GM12891 (cell line): ENCODE measurements at regions not wholly inside any gene's neighbourhood (a gene's known extent, or its start where the extent isn't known, plus 50 kb on each side); places are given as distances from the start of the nearest gene placed in this dataset.

ENCODE experiments used
- DNase-seq: peaks from one replicate; pipeline ENCODE4 v3.0.0; 2011; ENCODE audit warnings: low spot score; ENCODE audit not compliant: insufficient read length
- FAIRE-seq: peaks from 2 replicates; lab custom pipeline; 2011; peaks lifted over from hg19 to GRCh38; lab: Jason Lieb, UNC
- PAX5 ChIP-seq: IDR thresholded peaks from 2 replicates; pipeline ENCODE4 v1.6.1; 2011; ENCODE audit warnings: low read length, moderate library complexity, mild to moderate bottlenecking; ENCODE audit not compliant: insufficient read depth, severe bottlenecking
- POLR2A ChIP-seq: IDR thresholded peaks from 2 replicates; pipeline ENCODE4 v1.6.1; 2011; ENCODE audit warnings: low read depth, low read length, control low read depth
- POLR2AphosphoS5 ChIP-seq: IDR thresholded peaks from 2 replicates; pipeline ENCODE4 v1.6.1; 2011; ENCODE audit warnings: low read depth, low read length, control low read depth
- POU2F2 ChIP-seq: IDR thresholded peaks from 2 replicates; pipeline ENCODE4 v1.6.1; 2011; ENCODE audit warnings: low read depth, mild to moderate bottlenecking, control low read depth, low read length, moderate library complexity
- SPI1 ChIP-seq: IDR thresholded peaks from 2 replicates; pipeline ENCODE4 v1.6.1; 2011; ENCODE audit warnings: low read depth, low read length, control low read depth
- TAF1 ChIP-seq: IDR thresholded peaks from 2 replicates; pipeline ENCODE4 v1.6.1; 2011; ENCODE audit warnings: low read depth, low read length, control low read depth

- DNase-seq = no peak
- FAIRE-seq = no peak
- TF ChIP-seq POU2F2 (no peak), PAX5 (no peak), TAF1 (no peak), SPI1 (no peak), POLR2A (no peak), POLR2AphosphoS5 (no peak)
These were observed 231.8 kb upstream of the CCNG1 start for GRCh38 chr5:163205645-163206044.

- no peak for FAIRE-seq
- DNase-seq = no peak
- TF ChIP-seq POLR2AphosphoS5 (no peak), POU2F2 (no peak), POLR2A (no peak), TAF1 (no peak), PAX5 (no peak), SPI1 (no peak)
These were observed 215.8 kb upstream of the CCNG1 start for GRCh38 chr5:163221581-163221980.

- DNase-seq (no peak), FAIRE-seq (no peak)
- TF ChIP-seq PAX5 (no peak), TAF1 (no peak), POLR2A (no peak), POU2F2 (no peak), SPI1 (no peak), POLR2AphosphoS5 (no peak)
These were observed 214.4 kb upstream of the CCNG1 start for GRCh38 chr5:163222982-163223381.

- TF ChIP-seq PAX5 (no peak), SPI1 (no peak), POLR2AphosphoS5 (no peak), POU2F2 (no peak), POLR2A (no peak), TAF1 (no peak)
- FAIRE-seq (no peak), DNase-seq (no peak)
These were observed 192.9 kb upstream of the CCNG1 start for GRCh38 chr5:163244445-163244987.

- no peak for FAIRE-seq
- TF ChIP-seq SPI1 (no peak), POLR2AphosphoS5 (no peak), POU2F2 (no peak), TAF1 (no peak), PAX5 (no peak), POLR2A (no peak)
- no peak for DNase-seq
These were observed 191.8 kb upstream of the CCNG1 start for GRCh38 chr5:163245584-163245983.

GRCh38 chr5:163248333-163248732 lies 189.1 kb upstream of the CCNG1 start:
- FAIRE-seq (no peak), DNase-seq (no peak)
- TF ChIP-seq PAX5 = no peak
- no peak for TF ChIP-seq POU2F2
- no peak for TF ChIP-seq POLR2AphosphoS5
- TF ChIP-seq SPI1 = no peak
- no peak for TF ChIP-seq TAF1

- FAIRE-seq (no peak), DNase-seq (no peak)
- TF ChIP-seq POLR2A (no peak), TAF1 (no peak), SPI1 (no peak), POLR2AphosphoS5 (no peak), POU2F2 (no peak), PAX5 (no peak)
These were observed 188.5 kb upstream of the CCNG1 start for GRCh38 chr5:163248871-163249270.

- TF ChIP-seq TAF1 (no peak), POLR2A (no peak), POLR2AphosphoS5 (no peak), POU2F2 (no peak), PAX5 (no peak), SPI1 (no peak)
- FAIRE-seq (no peak), DNase-seq (no peak)
These were observed 184.4 kb upstream of the CCNG1 start for GRCh38 chr5:163252950-163253349.

GRCh38 chr5:163259495-163259894 lies 177.9 kb upstream of the CCNG1 start:
- TF ChIP-seq TAF1 (no peak), PAX5 (no peak), POLR2A (no peak), SPI1 (no peak), POLR2AphosphoS5 (no peak), POU2F2 (no peak)
- DNase-seq (no peak), FAIRE-seq (no peak)

GRCh38 chr5:163260471-163260870 lies 176.9 kb upstream of the CCNG1 start:
- TF ChIP-seq TAF1 (no peak), POLR2AphosphoS5 (no peak), PAX5 (no peak), POU2F2 (no peak), SPI1 (no peak), POLR2A (no peak)
- no peak for DNase-seq

More at GRCh38 chr5:163260471-163260870, 176.9 kb upstream of the CCNG1 start:
- FAIRE-seq = no peak
